Naive thymus-derived CD4-positive, alpha-beta T cell (primary cell): ENCODE measurements at regions not wholly inside any gene's neighbourhood (a gene's known extent, or its start where the extent isn't known, plus 50 kb on each side); places are given as distances from the start of the nearest gene placed in this dataset.

Experiments used
- ATAC-seq: fragments of 150-1000 bp; cut with Tn5 transposase; 2 replicates; pipeline ENCODE4 v1.10.0; 2021; ENCODE audit warnings: mild to moderate bottlenecking, moderate library complexity
- CTCF ChIA-PET: fragments of 350-600 bp; sonication (Branson Sonifier 250); formaldehyde crosslinking; loops from one replicate; lab custom pipeline; 2021; ENCODE audit warnings: antibody characterized with exemption; lab: Charles Lee
- POLR2A ChIA-PET: fragments of 350-600 bp; sonication (Branson Sonifier 250); formaldehyde crosslinking; loops from one replicate; lab custom pipeline; 2021; ENCODE audit warnings: antibody characterized with exemption, inconsistent platforms; lab: Charles Lee
- DNase-seq, 9 donors: peaks; one replicate each; pipeline versions ENCODE4 v3.0.0 to v3.0.0-alpha.2; 2020 to 2022; ENCODE audit warnings: mixed read lengths in 1 of 9
- H3K27ac ChIP-seq: one replicate; pipeline ENCODE4 v1.7.0; 2013; ENCODE audit warnings: mild to moderate bottlenecking, low read depth, low read length, moderate library complexity
- H3K27me3 ChIP-seq, 2 donors: one replicate each; pipeline ENCODE4 v1.7.0; 2013; ENCODE audit warnings: low read length in 2 of 2, mild to moderate bottlenecking in 2 of 2, moderate library complexity in 2 of 2; ENCODE audit not compliant: control insufficient read depth in 2 of 2, insufficient read depth in 2 of 2
- H3K36me3 ChIP-seq, 3 experiments: 1 replicate in 2 of 3; 2 replicates in 1 of 3; pipeline ENCODE4 v1.7.0; 2013; ENCODE audit warnings: low read length in 3 of 3, mild to moderate bottlenecking in 3 of 3, moderate library complexity in 1 of 3; ENCODE audit not compliant: insufficient read depth in 3 of 3, control insufficient read depth in 2 of 3
- H3K4me1 ChIP-seq, 2 donors: one replicate each; pipeline ENCODE4 v1.7.0; 2013; ENCODE audit warnings: low read length in 2 of 2, mild to moderate bottlenecking in 2 of 2, moderate library complexity in 1 of 2; ENCODE audit not compliant: control insufficient read depth in 2 of 2, insufficient read depth in 2 of 2
- H3K4me3 ChIP-seq: 2 replicates; pipeline ENCODE4 v1.7.0; 2013; ENCODE audit warnings: mild to moderate bottlenecking, low read length
- H3K9me3 ChIP-seq, 3 experiments: 1 replicate in 2 of 3; 2 replicates in 1 of 3; pipeline ENCODE4 v1.7.0; 2013; ENCODE audit warnings: low read length in 3 of 3; ENCODE audit not compliant: control insufficient read depth in 2 of 3
- H3K27ac Mint-ChIP-seq, 9 donors: one replicate each; pipeline ENCODE4 v1.8.0; 2020 to 2022; ENCODE audit warnings: mixed read lengths in 9 of 9, mild to moderate bottlenecking in 8 of 9, moderate library complexity in 5 of 9, inconsistent platforms in 2 of 9
- H3K27me3 Mint-ChIP-seq, 5 donors: one replicate each; pipeline ENCODE4 v1.8.0; 2021 to 2022; ENCODE audit warnings: mixed read lengths in 5 of 5, mild to moderate bottlenecking in 1 of 5
- H3K36me3 Mint-ChIP-seq, 5 donors: one replicate each; pipeline ENCODE4 v1.8.0; 2020 to 2022; ENCODE audit warnings: mixed read lengths in 5 of 5, mild to moderate bottlenecking in 3 of 5, inconsistent platforms in 1 of 5
- H3K4me1 Mint-ChIP-seq, 7 donors: one replicate each; pipeline ENCODE4 v1.8.0; 2020 to 2022; ENCODE audit warnings: mixed read lengths in 7 of 7, mild to moderate bottlenecking in 3 of 7, inconsistent platforms in 1 of 7
- H3K4me3 Mint-ChIP-seq, 10 donors: one replicate each; pipeline ENCODE4 v1.8.0; 2020 to 2022; ENCODE audit warnings: mild to moderate bottlenecking in 10 of 10, mixed read lengths in 10 of 10, moderate library complexity in 6 of 10, inconsistent platforms in 2 of 10
- H3K9me3 Mint-ChIP-seq, 11 donors: one replicate each; pipeline ENCODE4 v1.8.0; 2020 to 2022; ENCODE audit warnings: mixed read lengths in 11 of 11, mild to moderate bottlenecking in 4 of 11, inconsistent platforms in 1 of 11, moderate library complexity in 1 of 11
- intact Hi-C, 2 donors: fragments of 100-400 bp; cut with micrococcal nuclease; formaldehyde crosslinking; loops; one replicate each; pipeline ENCODE4 v1.15.1; 2023

GRCh38 chr21:36250423-36251075 lies 69.4 kb upstream of the MORC3 start:
- Mint-ChIP-seq H3K4me1 (peaks cover 7 to 29% (median 25%) of the 10 kb centered on the region in 7 donors), H3K4me3 (peak overlapping the region in 2 of 10 donors; percentile 8 to 52), H3K9me3 (peaks cover 0 to 2% (median 0%) of the 10 kb centered on the region in 11 donors), H3K36me3 (peaks cover 11 to 67% (median 42%) of the 10 kb centered on the region in 5 donors), H3K27me3 (no peaks in the 10 kb centered on the region), H3K27ac (peak overlapping the region; percentile 48 to 94 (median 86))
- ATAC-seq, result no peak
- Histone ChIP-seq H3K4me1 (no peaks in the 10 kb centered on the region), H3K4me3 (no peak overlapping the region), H3K27me3 (no peaks in the 10 kb centered on the region), H3K9me3 (no peaks in the 10 kb centered on the region), H3K36me3 (peaks cover 7 to 27% (median 10%) of the 10 kb centered on the region in 3 experiments), H3K27ac (peak overlapping the region; percentile 31)
- POLR2A ChIA-PET, result interaction anchor here (2.3 kb wide), 2 partner anchors 38 to 70 kb away, joined by 11 to 14 read pairs; partner anchors contain the start of gene MORC3
- CTCF ChIA-PET, result interaction anchor here (0.7 kb wide), 1 partner anchor 681 kb away, joined by 3 read pairs; no protein-coding TSS in a partner anchor
- no peak for DNase-seq
- intact Hi-C loops, result loop anchor here in 1 of 2 donors (5.0 kb wide), 1 partner anchor 37 kb away; no protein-coding TSS in a partner anchor

GRCh38 chr21:36254106-36254941 lies 65.7 kb upstream of the MORC3 start:
- Mint-ChIP-seq H3K9me3 (peaks cover 0 to 2% (median 0%) of the 10 kb centered on the region in 11 donors), H3K4me3 (no peak overlapping the region), H3K4me1 (peaks cover 7 to 26% (median 23%) of the 10 kb centered on the region in 7 donors), H3K27me3 (no peaks in the 10 kb centered on the region), H3K27ac (peak overlapping the region in 5 of 9 donors; percentile 8 to 48 (median 32)), H3K36me3 (peaks cover 17 to 59% (median 38%) of the 10 kb centered on the region in 5 donors)
- DNase-seq (no peak), ATAC-seq (no peak)
- Histone ChIP-seq H3K4me1 (no peaks in the 10 kb centered on the region), H3K27me3 (no peaks in the 10 kb centered on the region), H3K9me3 (no peaks in the 10 kb centered on the region), H3K4me3 (no peak overlapping the region), H3K36me3 (peaks cover 0 to 14% (median 0%) of the 10 kb centered on the region in 3 experiments), H3K27ac (no peak overlapping the region)
- intact Hi-C loops, result loop anchor here in 1 of 2 donors (5.0 kb wide), 1 partner anchor 33 kb away; no protein-coding TSS in a partner anchor
- ChIA-PET POLR2A (interaction anchor here (0.7 to 2.3 kb wide), 2 partner anchors 10 to 67 kb away, joined by 3 to 5 read pairs; no protein-coding TSS in a partner anchor), CTCF (interaction anchor here (0.7 kb wide), 1 partner anchor 8 kb away, joined by 3 read pairs; no protein-coding TSS in a partner anchor)

DNA sequence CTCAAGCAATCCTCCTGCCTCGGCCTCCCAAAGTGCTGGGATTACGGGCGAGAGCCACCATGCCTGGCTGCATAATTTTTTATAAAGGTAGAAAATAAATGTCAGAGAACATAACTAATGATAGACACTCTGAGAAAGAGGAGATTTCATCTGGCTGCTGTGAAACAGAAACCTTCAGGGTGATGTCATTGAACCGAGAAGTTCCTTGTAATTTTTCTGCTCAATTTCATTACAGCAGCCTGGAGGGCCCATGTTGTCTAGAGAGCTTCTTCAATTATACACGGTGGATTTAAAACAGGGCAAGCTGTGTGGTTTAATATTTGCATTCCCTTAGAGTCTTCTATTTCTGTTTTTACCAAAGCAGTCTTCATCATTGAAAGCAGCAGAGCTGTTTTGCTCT lies 64.3 kb upstream of the MORC3 start:
- no peaks in the 10 kb centered on the region for H3K9me3 ChIP-seq
- no peaks in the 10 kb centered on the region for H3K27me3 ChIP-seq
- Mint-ChIP-seq H3K4me3 (no peak overlapping the region), H3K27me3 (no peaks in the 10 kb centered on the region), H3K27ac (no peak overlapping the region), H3K36me3 (peaks cover 13 to 53% (median 38%) of the 10 kb centered on the region in 5 donors), H3K9me3 (peaks cover 0 to 2% (median 0%) of the 10 kb centered on the region in 11 donors), H3K4me1 (peaks cover 14 to 31% (median 26%) of the 10 kb centered on the region in 7 donors)
- ChIA-PET POLR2A (interaction anchor here (1.5 to 2.3 kb wide), 2 partner anchors 43 to 66 kb away, joined by 5 read pairs; no protein-coding TSS in a partner anchor), CTCF (no interaction called here)
- DNase-seq, result no peak
- intact Hi-C loops, result no loop called here
- no peak overlapping the region for H3K27ac ChIP-seq
- ATAC-seq, result no peak
- no peak overlapping the region for H3K4me3 ChIP-seq
- peaks cover 0 to 2% of the 10 kb centered on the region in 2 donors for H3K4me1 ChIP-seq
- peaks cover 0 to 14% (median 0%) of the 10 kb centered on the region in 3 experiments for H3K36me3 ChIP-seq

DNA sequence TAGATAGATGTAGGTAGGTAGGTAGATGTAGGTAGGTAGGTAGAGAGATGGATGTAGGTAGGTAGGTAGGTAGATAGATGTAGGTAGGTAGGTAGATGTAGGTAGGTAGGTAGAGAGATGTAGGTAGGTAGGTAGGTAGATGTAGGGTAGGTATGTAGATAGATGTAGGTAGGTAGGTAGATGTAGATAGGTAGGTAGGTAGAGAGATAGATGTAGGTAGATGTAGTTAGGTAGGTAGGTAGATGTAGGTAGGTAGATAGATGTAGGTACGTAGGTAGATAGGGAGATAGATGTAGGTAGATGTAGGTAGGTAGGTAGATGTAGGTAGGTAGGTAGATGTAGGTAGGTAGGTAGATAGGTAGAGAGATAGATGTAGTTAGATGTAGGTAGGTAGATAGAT lies 62.3 kb upstream of the MORC3 start:
- Histone ChIP-seq H3K27ac (no peak overlapping the region), H3K9me3 (no peaks in the 10 kb centered on the region), H3K4me1 (peaks cover 0 to 6% of the 10 kb centered on the region in 2 donors), H3K27me3 (no peaks in the 10 kb centered on the region), H3K4me3 (no peak overlapping the region), H3K36me3 (peaks cover 0 to 12% (median 0%) of the 10 kb centered on the region in 3 experiments)
- ATAC-seq (no peak), DNase-seq (no peak)
- H3K4me3 Mint-ChIP-seq, result peak overlapping the region in 4 of 10 donors; percentile 1 to 27 (median 14)
- peaks cover 16 to 33% (median 28%) of the 10 kb centered on the region in 7 donors for H3K4me1 Mint-ChIP-seq
- intact Hi-C loops, result no loop called here
- H3K27me3 Mint-ChIP-seq, result no peaks in the 10 kb centered on the region
- peaks cover 13 to 43% (median 32%) of the 10 kb centered on the region in 5 donors for H3K36me3 Mint-ChIP-seq
- ChIA-PET CTCF (no interaction called here), POLR2A (interaction anchor here (2.7 to 3.2 kb wide), 2 partner anchors 31 to 63 kb away, joined by 18 to 20 read pairs; partner anchors contain the start of gene MORC3)
- H3K27ac Mint-ChIP-seq, result peak overlapping the region in 4 of 9 donors; percentile 0 to 78 (median 18)
- peaks cover 0 to 2% (median 0%) of the 10 kb centered on the region in 11 donors for H3K9me3 Mint-ChIP-seq

DNA sequence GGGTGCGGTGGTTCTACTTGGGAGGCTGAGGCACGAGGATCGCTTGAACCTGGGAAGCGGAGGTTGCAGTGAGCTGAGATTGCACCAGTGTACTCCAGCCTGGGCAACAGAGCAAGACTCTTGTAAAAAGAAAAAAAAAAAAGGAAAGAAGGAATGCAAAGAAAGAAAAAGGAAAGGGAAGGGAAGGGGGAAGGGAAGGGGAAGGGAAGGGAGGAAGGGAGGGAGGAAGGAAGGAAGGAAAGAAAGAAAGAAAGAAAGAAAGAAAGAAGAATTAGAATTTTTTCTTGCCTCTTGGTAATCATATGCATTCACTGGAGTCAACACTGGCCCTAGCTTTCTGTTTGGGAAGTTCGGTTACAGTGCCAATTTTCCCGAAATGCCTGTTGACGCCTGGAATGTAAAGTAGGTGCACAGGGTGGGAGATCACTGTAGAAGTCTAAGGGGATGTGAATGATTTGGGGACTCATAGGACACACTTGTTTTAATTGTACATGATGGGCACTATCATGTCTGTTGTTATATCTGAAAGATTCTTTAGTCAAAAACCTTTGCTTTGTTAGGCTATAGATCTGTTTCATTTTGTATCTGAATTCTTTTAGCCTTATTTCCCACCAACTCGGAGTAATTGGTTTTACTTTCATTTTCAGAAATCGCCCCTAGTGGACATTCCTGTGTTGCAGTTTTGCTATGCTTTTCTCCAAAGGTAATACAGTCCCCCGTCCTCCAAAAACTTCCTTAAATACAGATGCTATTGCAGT lies 59.8 kb upstream of the MORC3 start:
- Mint-ChIP-seq H3K27ac (peak overlapping the region; percentile 89 to 97 (median 93)), H3K9me3 (no peaks in the 10 kb centered on the region), H3K4me3 (peak overlapping the region; percentile 81 to 91 (median 86)), H3K27me3 (no peaks in the 10 kb centered on the region), H3K4me1 (peaks cover 9 to 24% (median 18%) of the 10 kb centered on the region in 7 donors), H3K36me3 (peaks cover 6 to 34% (median 13%) of the 10 kb centered on the region in 5 donors)
- no peaks in the 10 kb centered on the region for H3K27me3 ChIP-seq
- ChIA-PET CTCF (interaction anchor here (0.6 to 1.5 kb wide), 8 partner anchors 12 to 119 kb away, joined by 3 to 5 read pairs (median 3); partner anchors contain the start of gene MORC3), POLR2A (interaction anchor here (1.0 to 3.2 kb wide), 3 partner anchors 29 to 60 kb away, joined by 4 to 20 read pairs (median 18); partner anchors contain the start of gene MORC3)
- peak; percentile 88 for ATAC-seq
- H3K27ac ChIP-seq, result peak overlapping the region; percentile 76
- peak overlapping the region; percentile 57 for H3K4me3 ChIP-seq
- H3K4me1 ChIP-seq, result peaks cover 0 to 6% of the 10 kb centered on the region in 2 donors
- peak in 7 of 9 donors; percentile 54 to 76 (median 68) for DNase-seq
- peaks cover 0 to 9% (median 0%) of the 10 kb centered on the region in 3 experiments for H3K36me3 ChIP-seq
- intact Hi-C loops, result loop anchor here (1.0 to 2.0 kb wide), 7 partner anchors 28 to 104 kb away; partner anchors contain the start of genes DOP1B (in 1 of the 2) and MORC3 (in 1 of the 2)
- H3K9me3 ChIP-seq, result no peaks in the 10 kb centered on the region
